HG03139 (cell line): ENCODE measurements at regions not wholly inside any gene's neighbourhood (a gene's known extent, or its start where the extent isn't known, plus 50 kb on each side); places are given as distances from the start of the nearest gene placed in this dataset.

Source experiments
- ATAC-seq: cut with Tn5 transposase; IDR thresholded peaks from one replicate; pipeline ENCODE4 v1.9.1; 2021; ENCODE audit not compliant: unreplicated experiment

- ATAC-seq = no peak
Measured at GRCh38 chr16:55115506-55115905, 184.8 kb downstream of the IRX5 start.

- ATAC-seq = no peak
Measured at GRCh38 chr16:55116165-55116920, 185.7 kb downstream of the IRX5 start.

GRCh38 chr16:55118701-55119260 lies 188.1 kb downstream of the IRX5 start:
- no peak for ATAC-seq

- ATAC-seq = no peak
Measured at GRCh38 chr16:55120408-55120807, 189.7 kb downstream of the IRX5 start.

- no peak for ATAC-seq
Measured at GRCh38 chr16:55120826-55121225, 190.2 kb downstream of the IRX5 start.

- ATAC-seq = no peak
Measured at GRCh38 chr16:55123652-55124051, 193.0 kb downstream of the IRX5 start.

GRCh38 chr16:55125818-55126385 lies 195.2 kb downstream of the IRX5 start:
- no peak for ATAC-seq

GRCh38 chr16:55126456-55126855 lies 195.8 kb downstream of the IRX5 start:
- ATAC-seq = no peak

- ATAC-seq = no peak
Measured at GRCh38 chr16:55130456-55130855, 193.5 kb upstream of the IRX6 start.

- no peak for ATAC-seq
Measured at GRCh38 chr16:55130911-55131310, 193.1 kb upstream of the IRX6 start.

- no peak for ATAC-seq
Measured at GRCh38 chr16:55133654-55134053, 190.3 kb upstream of the IRX6 start.

GRCh38 chr16:55136356-55137150 lies 187.4 kb upstream of the IRX6 start:
- no peak for ATAC-seq

GRCh38 chr16:55138298-55138697 lies 185.7 kb upstream of the IRX6 start:
- ATAC-seq = no peak

- no peak for ATAC-seq
Measured at GRCh38 chr16:55142405-55142804, 181.6 kb upstream of the IRX6 start.

- ATAC-seq = no peak
Measured at GRCh38 chr16:55144651-55145050, 179.4 kb upstream of the IRX6 start.

- no peak for ATAC-seq
Measured at GRCh38 chr16:55145771-55146603, 178.0 kb upstream of the IRX6 start.

- no peak for ATAC-seq
Measured at GRCh38 chr16:55146966-55147365, 177.0 kb upstream of the IRX6 start.

- no peak for ATAC-seq
Measured at GRCh38 chr16:55147396-55147795, 176.6 kb upstream of the IRX6 start.

GRCh38 chr16:55149622-55150021 lies 174.4 kb upstream of the IRX6 start:
- ATAC-seq = no peak

GRCh38 chr16:55151561-55152305 lies 172.3 kb upstream of the IRX6 start:
- no peak for ATAC-seq
